GM18873 (cell line): ENCODE measurements at regions not wholly inside any gene's neighbourhood (a gene's known extent, or its start where the extent isn't known, plus 50 kb on each side); places are given as distances from the start of the nearest gene placed in this dataset.
"Not testable (repeated sequence)": the region's sequence is repeated elsewhere in the genome, so short reads cannot be mapped to it uniquely, and the experiment has no call there.

Source experiments
- ATAC-seq: cut with Tn5 transposase; IDR thresholded peaks from one replicate; pipeline ENCODE4 v1.9.1; 2021; ENCODE audit warnings: mild to moderate bottlenecking, moderate library complexity, moderate number of reproducible peaks; ENCODE audit not compliant: unreplicated experiment, low FRiP score

GRCh38 chr4:75422998-75423397 lies 91.2 kb downstream of the RCHY1 start:
- no peak for ATAC-seq

- no peak for ATAC-seq
These were observed 101.5 kb downstream of the RCHY1 start for GRCh38 chr4:75412746-75413145.

GRCh38 chr4:75398501-75398900 lies 115.7 kb downstream of the RCHY1 start:
- no peak for ATAC-seq

DNA sequence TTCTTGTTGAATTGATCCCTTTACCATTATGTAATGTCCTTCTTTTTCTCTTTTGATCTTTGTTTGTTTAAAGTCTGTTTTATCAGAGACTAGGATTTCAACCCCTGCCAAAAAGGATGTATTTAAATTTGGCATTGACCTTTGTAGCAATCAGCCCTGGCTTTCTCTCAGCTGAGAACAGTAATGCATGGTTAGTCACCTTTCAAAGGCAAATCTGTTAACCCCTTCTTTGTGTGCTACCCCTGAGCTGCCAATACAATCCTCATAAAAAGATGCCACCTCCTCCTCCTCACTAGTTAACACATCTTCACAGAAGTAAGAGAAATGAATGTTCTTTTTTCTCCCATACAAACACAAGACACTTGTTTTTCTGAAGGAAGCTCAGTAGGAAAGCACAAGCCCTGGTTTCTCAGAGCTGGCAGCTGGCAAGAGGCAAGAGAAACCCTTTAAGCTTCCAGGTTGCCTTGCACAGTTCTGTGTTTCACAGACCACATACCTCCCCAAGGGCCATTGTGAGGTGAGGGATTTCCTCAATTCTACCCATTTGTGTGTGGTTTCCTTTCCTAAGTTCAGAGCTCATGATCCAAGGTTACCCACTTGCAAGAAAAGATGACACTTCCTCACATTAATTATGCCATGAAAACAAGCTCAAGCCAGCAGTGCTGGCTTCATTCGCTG lies 122.6 kb downstream of the RCHY1 start:
- ATAC-seq = no peak

- not testable (repeated sequence) for ATAC-seq
These were observed 127.8 kb downstream of the RCHY1 start for GRCh38 chr4:75386426-75386825.

DNA sequence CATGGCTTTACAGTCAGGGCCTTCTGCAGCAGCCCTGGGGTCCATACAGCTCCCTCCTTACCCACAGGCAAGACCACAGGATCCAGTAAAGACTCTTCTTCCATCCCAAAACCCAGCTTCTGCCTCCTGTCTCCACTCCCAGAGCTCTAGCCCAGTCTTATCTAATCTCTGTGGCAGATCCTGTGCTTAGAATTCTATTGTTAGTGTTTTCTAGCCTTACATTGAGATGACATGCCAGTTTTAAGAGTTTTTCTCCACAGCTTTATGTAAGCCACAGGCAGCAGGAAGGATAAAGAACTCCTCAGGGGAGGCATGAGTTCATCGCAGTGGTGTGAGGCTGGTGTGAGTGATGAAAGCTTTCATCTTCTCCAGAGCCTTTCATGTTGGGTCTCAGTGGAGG lies 129.1 kb downstream of the RCHY1 start:
- no peak for ATAC-seq

- no peak for ATAC-seq
These were observed 137.7 kb downstream of the RCHY1 start for GRCh38 chr4:75376543-75376942.

- ATAC-seq = no peak
These were observed 142.3 kb downstream of the RCHY1 start for GRCh38 chr4:75371915-75372314.

DNA sequence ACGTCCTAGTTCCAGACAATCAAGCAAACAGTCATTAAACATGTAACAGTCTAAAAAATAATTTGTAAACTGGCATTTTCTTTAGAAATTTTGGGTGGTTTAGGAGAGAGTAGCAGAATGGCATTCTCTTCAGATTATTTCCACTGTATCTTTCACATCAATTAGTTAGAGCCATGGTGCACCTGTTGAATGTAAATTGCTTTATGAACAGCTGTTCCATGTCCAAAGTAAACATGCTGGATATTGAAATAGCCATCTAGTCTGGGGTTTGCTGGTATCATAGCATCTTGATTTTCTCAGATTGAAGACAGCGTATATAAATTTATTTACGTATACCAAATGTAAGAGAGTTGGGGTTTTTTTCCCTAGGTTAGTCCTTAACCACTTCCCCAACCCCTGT lies 143.6 kb downstream of the RCHY1 start:
- no peak for ATAC-seq

DNA sequence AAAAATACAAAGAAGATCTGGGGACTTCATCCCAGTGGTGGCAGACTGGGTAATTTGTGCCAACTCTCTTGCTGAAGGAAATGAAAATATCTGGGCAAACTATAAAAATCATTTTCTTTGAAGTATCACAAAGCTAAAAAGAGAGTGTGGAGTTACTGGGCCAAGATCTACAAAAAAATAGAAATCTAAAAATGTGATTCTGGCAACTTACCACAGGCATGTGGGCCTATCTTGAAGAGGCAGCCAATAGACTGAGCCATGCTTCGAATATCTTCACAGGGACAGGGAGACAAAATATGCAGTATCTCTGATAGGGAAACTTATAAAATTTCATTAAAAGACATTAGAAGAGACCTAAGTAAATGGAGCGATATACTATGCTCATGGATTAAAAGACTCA lies 168.8 kb downstream of the RCHY1 start:
- no peak for ATAC-seq

- ATAC-seq = no peak
These were observed 169.3 kb downstream of the RCHY1 start for GRCh38 chr4:75344915-75345314.

DNA sequence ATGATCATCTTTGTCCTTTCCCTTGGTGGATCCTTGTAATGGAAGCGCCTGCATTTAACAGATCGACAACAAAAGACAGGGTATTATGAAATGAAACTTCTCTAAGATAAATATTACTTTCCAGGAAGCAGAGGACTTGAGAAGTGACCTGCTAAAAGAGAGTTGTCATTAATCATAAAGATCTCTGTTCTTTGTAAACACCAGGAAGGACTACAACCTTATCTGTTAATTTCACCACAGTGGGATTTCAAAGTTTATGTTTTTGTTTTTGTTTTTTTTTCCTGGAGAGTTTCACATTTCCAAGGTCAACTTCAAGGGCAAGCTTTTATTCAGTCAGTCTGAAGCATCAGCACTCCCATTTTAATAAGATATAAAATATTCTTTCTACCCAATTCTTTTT lies 170.9 kb downstream of the RCHY1 start:
- ATAC-seq = no peak

DNA sequence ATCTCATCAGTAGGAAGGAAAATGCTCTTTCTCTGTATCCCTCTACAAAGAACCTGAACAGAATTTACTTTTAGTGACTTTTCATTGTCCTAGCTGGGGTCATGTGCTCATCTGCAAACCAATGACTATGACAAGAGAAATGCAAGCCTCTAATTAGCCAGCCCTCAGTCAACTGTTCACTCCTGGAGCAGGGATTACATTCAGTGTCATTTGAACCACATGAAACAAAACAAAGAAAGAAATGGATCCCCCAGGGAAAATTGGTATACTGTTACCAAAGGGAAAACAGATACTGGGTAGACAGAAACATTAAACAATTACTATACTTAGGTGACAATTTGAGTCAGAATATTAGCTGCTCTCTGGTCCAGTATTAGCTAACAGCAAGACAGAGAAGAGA lies 173.6 kb downstream of the RCHY1 start:
- ATAC-seq = no peak

- no peak for ATAC-seq
These were observed 175.8 kb downstream of the RCHY1 start for GRCh38 chr4:75338352-75338880.

GRCh38 chr4:75327804-75328512 lies 186.2 kb downstream of the RCHY1 start:
- ATAC-seq = no peak

- ATAC-seq = no peak
These were observed 188.8 kb downstream of the RCHY1 start for GRCh38 chr4:75325318-75325979.

DNA sequence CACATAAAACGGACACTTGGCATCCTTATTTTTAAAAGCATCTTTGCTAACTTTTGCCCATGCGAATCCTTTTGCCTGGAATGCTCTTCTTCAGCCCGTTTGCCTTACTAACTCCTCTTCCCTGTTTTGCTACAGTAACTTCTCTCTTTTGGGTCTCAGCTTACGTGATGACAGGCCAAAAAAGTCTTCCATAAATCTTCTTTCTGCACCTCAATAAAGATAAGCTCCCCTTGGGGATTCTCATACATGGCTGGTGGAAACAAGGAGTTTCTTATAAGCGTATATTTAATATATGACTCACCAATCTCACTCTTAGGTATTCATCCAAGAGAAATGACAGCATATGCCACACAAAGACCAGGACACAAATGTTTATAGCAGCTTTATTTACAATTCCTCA lies 192.7 kb downstream of the RCHY1 start:
- no peak for ATAC-seq

GRCh38 chr4:75317641-75318040 lies 196.6 kb downstream of the RCHY1 start:
- not testable (repeated sequence) for ATAC-seq

GRCh38 chr4:75308049-75308448 lies 206.2 kb downstream of the RCHY1 start:
- no peak for ATAC-seq

DNA sequence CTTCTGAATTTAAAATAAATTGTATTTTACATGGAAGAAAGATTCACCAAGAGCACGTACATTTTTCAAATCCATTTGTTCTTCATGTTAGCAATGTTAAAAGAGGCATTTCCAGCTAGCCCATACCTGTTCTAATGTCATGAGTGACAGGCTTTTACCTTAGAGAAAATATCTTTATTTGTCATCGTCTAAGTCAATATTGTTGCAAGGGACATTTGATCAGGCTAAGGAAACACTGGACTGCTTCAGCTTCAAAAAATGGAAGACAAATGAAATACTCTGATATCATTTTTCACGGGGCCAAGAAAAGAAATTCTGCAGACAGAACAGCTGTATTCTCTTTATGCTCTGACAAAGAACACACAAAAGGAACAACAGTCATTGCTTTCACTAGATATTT lies 207.7 kb downstream of the RCHY1 start:
- ATAC-seq = no peak

GRCh38 chr4:75302648-75303047 lies 211.6 kb downstream of the RCHY1 start:
- no peak for ATAC-seq
